CD4-positive, alpha-beta T cell treated with Interleukin-6 at 100 ng/mL for 8 hours (primary cell): ENCODE measurements at regions not wholly inside any gene's neighbourhood (a gene's known extent, or its start where the extent isn't known, plus 50 kb on each side); places are given as distances from the start of the nearest gene placed in this dataset.

Experiments
- DNase-seq: peaks from one replicate; pipeline ENCODE4 v3.0.0-alpha.2; 2020; ENCODE audit warnings: mixed read lengths, low spot score

- no peak for DNase-seq
Measured at GRCh38 chr16:14360326-14361037, 269.6 kb downstream of the PARN start.

DNA sequence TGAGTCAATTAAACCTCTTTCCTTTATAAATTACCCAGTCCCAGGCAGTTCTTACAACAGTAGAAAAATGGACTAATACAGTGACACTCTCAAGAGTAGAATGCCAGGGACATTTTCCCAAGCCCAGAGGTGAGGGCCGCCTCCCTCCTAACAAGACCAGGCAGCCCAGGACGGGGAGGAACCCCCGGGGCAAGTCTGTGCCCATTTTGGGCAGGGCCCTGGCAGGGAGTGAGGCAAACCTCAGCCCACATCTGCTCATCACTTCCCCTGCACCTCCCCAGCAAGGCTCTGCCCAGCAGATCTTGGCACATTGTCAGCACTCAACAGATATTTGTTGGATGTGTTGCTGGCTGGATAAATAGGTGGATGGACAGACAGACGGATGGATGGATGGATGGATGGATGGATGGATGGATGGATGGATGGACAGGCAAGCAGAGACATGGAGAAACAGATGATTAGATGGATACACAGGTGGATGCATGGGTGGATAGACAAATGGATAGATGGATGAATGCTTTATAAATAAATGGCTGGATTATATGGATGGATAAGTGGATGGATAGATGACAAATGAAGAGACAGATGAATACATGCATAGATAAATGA is 271.3 kb downstream of the PARN start:
- no peak for DNase-seq

DNA sequence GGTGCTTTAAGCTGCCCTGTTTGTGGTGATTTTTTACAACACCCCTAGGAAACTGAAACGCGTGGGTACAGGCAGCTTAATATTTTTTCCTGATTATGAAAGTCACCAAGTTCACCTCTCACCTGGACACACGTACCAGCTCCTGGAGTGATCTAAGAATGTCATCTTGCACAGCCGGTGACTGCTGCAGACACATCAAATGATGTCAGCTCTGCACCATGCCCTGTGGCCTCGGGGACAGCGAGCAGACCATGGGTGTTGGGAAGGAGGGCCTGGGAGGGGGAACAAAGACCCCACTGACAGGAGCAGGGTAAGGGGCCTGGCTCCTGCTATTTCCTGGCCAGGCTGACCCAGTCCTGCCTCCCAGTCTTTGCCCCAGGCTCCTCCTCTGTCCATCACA is 272.7 kb downstream of the PARN start:
- no peak for DNase-seq

DNA sequence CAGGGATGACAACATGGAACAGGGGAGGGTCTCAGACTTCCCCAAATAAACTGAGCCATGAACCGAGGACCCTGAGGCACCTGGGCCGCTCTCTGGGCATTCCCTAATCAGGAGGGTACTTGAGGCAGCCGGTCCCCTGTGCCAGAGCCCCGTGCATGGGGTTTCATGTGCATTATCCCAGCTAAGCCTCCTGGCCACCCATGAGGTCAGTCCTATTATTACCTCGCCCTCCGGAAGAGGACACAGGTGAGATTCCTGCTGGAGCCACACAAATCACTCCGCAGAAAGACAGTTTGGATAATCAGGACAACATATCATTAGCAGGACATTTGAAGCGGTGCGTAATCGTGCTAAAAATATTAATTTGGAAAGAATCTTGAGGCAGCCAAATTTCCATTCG is 274.0 kb downstream of the PARN start:
- DNase-seq, result no peak

DNA sequence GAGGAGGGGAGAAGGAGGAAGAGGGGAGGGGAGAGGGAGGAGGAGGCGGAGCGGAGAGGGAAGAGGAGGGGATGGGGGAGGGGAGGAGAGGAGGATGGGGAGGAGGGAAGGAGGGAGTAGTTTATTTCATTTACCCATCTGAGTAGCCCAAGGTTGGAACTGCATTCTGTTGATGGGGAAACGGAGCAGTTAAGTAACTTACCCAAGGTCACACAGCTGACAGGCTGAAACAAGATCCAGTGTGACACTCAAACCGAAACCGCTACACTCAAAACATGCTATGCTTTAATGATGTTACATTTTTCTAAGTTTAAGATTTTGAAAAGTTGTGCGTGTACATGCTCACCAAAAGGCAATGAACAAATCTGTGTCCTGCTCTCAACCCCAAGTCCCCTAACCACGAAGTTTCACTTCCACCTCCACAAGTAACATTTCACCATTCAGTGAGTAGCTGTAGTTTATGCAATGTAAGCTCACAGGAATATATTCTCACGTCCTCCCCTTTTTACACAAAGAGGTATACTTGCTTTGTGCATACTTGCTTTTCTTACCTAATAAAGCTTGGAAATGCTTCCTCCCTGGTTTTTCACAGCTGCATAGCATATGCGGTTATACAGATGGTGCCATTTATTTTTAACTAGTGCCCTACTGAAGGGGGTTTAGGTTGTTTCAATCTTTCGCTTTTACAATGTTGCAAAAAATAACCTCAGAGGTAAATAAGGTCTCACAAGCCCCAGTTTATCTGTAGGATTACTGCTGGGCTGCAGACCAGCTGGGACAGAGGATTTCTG is 275.3 kb downstream of the PARN start:
- DNase-seq, result peak; percentile 15

DNA sequence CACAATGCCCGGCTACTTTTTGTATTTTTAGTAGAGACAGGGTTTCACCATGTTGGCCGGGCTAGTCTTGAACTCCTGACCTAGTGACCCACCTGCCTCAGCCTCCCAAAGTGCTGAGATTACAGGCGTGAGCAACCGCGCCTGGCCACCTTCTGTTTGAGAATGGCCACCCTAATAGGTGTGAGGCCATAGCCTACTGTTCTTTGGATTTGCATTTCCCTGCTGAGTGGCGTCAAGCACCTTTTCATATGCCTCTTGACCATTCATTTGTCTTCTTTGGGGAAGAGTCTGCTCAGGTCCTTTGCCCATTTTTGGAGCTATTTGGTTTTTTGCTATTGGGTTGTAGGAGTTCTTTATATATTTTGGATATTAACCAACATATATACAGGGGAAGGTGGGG is 276.7 kb downstream of the PARN start:
- DNase-seq, result no peak

DNA sequence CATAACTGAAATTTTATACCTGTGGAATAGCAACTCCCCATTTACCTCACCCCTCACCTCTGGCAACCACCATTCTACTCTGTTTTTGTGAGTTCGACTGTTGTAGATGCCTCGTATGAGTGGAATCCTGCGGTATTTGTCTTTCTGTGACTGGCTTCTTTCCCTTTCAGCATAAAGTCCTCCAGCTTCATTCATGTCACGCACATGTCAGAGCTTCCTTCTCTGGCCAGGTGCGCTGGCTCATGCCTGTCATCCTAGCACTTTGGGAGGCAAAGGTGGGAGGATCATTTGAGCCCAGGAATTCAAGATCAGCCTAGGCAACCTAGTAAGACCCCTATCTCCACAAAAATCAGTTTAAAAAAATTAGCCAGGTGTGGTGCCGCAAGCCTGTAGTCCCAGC is 278.4 kb downstream of the PARN start:
- no peak for DNase-seq

- no peak for DNase-seq
Measured at GRCh38 chr16:14350626-14351025, 279.4 kb downstream of the PARN start.

DNA sequence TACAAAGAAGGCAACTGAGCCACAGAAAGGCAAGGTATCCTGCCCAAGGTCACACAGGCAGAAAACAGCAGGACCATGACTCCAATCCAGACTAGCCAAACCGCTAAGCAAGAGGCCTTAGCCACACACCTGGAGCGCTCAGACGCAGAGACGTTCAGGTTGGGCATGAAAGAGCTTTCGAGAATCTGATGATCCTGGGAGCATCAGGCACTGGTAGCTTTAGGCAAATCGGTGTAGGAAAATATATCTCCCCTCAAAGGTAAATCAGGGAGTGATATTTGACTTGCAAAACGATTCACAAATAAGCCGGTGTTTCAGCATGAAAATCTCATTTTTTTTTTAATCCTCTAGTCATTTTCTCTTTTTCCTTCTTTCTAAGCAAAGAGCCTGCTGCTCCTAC is 279.0 kb downstream of the MRTFB start:
- DNase-seq, result no peak

DNA sequence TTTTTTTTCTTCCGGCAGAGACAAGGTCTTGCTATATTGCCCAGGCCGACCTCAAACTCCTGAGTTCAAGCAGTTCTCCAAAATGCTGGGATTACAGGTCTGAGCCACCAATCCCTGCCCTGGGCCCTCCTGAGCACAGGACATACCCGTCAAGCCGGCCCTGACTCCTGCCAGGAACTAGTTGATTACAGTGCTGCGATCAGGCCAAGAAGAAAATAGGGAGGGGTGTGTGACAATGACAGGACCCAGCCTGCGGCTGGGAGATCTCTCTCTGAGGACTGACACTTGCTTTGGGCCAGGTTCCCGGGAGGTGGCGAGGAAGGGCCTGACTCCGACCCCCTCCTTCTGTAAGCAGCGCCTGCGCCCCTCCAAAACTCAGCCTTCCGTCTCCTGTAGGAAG is 276.6 kb downstream of the MRTFB start:
- no peak for DNase-seq

DNA sequence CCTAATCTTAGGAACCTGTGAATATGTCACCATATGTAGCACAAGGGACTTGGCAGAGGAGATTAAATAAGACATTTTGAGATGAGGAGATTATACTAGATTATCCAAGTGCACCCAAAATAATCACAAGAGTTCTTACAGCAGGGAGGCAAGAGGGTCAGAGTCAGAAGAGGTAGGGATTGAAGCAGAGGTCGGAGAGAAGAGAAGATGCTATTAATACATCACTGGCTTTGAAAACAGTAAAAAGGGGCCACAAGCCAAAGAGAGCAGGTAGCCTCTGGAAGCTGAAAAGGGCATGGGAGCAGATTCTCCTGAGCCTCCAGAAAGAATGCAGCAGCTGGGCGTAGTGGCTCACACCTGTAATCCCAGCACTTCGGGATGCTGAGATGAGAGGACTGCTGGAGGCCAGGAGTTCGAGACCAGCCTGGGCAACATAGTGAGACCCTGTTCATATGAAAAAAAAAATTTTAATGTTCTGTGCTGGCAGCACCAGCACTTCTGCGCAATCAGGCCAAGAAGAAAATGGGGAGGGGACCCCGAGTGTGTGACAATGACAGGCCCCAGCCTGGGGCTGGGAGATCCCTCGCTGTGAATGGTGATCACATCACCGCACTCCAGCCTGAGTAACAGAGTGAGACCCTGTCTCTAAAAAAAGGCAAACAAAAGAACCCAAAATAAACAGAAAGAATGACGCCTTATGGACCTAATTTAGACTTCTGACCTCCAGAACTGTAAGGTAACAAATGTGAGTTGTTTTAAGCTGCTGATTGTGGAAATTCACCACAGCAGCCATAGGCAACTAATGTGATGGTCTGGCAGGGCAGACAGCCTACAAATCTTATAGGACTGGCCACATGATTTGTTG is 275.4 kb downstream of the MRTFB start:
- DNase-seq, result no peak

GRCh38 chr16:14345512-14346115 is 274.5 kb downstream of the MRTFB start:
- DNase-seq, result no peak

DNA sequence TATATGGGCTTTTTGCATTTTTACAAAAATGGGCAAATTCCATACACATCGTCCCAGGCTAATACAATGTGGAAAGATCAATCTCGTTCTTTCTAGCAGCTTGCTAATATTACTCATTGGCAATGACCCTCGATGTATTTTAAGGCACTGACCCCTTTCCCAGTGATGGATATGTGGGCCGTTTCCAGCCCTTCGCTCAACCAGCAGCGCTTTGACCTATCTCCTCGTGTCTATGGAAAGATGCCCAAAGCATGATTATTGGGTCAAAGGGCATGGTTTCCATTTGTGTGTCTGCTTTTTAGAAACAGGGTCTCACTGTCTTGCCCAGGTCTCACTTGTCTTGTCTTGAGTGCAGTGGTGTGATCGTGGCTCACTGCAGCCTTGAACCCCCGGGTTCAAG is 273.8 kb downstream of the MRTFB start:
- DNase-seq, result no peak

GRCh38 chr16:14344292-14344691 is 273.2 kb downstream of the MRTFB start:
- DNase-seq, result no peak

DNA sequence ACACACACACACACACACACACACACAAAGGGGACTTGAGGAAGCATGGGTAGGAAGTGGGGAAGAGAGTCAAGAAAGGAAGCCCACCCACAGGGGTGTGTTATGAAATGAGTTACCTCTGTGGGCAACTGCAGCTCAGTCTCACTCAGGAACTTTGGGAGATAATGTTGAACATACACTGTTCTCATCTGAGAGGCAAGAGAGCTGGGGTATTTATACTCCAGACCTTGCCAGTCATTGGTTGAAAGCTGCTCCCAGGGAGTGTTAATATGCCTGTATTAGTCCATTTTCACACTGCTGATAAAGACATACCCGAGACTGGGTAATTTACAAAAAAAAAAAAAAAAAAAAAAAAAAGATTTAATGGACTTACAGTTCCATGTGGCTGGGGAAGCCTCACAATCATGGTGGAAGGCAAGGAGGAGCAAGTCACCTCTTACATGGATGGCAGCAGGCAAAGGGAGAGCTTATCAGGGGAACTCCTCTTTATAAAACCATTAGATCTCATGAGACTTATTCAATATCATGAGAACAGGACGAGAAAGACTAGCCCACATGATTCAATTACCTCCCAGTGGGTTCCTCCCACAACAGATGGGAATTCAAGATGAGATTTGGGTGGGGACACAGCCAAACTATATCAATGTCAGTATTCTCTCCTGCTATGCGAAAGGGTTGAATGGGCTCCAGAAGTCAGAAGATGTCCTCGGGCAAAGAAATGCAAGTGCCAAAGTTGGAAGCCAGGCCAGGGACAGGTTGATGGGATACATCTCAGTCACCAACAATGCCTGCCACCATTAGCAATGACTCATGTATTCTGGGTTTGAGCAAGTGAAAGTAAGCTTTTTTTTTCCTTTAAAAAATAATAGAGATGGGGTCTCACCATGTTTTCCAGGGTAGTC is 270.5 kb downstream of the MRTFB start:
- no peak for DNase-seq

DNA sequence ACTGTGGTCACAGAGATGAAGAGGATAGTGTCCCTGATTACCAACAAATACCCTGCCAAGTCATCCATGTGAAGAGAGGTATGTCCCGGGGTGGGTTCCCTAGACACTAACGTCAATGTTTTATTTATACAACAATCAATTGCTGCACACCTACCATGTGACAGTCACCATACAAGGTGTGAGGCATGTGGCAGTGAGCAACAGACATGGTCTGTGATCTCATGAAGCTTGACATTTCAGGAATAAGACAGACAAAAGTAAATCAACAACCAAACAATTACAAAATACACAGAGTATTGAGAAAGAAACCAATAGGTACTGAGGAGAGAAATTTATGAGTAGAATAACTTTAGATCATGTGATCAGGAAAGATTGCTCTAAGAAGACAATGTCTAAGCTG is 268.6 kb downstream of the MRTFB start:
- no peak for DNase-seq

- DNase-seq, result no peak
Measured at GRCh38 chr16:14338969-14339368, 267.9 kb downstream of the MRTFB start.

- no peak for DNase-seq
Measured at GRCh38 chr16:14338236-14338635, 267.1 kb downstream of the MRTFB start.

- DNase-seq, result no peak
Measured at GRCh38 chr16:14337303-14338191, 266.4 kb downstream of the MRTFB start.

DNA sequence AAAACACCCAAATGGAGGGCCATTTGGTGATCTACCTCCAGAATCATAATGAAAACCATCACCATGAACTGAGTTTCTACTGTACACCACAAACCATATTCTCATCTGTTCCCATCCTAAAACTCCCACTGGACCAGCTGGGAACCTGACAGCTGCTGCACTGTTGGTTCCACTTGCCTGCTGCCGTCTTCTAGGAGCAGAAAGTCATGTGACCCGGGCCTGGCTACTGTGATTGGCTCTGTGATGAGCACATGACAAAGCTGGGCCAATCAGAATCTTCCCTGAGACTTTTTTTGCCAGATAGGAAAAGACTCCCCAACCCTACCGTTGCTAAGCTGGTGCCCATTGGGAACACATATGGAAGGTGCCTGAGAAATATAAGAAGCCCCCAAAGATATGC is 264.2 kb downstream of the MRTFB start:
- DNase-seq, result no peak
